SIG-M5 treated with dmso at 0.1 percent for 504 hours (cell line): ENCODE measurements at regions not wholly inside any gene's neighbourhood (a gene's known extent, or its start where the extent isn't known, plus 50 kb on each side); places are given as distances from the start of the nearest gene placed in this dataset.
A peak's percentile ranks its signal among the peaks of the same experiment; 100 is the strongest.

ENCODE experiments used
- DNase-seq: peaks from one replicate; lab custom pipeline; 2025; ENCODE audit not compliant: unreplicated experiment; lab: John Stamatoyannopoulos, UW

GRCh38 chr1:59162665-59163064 is 134.2 kb upstream of the FGGY start:
- no peak for DNase-seq

DNA sequence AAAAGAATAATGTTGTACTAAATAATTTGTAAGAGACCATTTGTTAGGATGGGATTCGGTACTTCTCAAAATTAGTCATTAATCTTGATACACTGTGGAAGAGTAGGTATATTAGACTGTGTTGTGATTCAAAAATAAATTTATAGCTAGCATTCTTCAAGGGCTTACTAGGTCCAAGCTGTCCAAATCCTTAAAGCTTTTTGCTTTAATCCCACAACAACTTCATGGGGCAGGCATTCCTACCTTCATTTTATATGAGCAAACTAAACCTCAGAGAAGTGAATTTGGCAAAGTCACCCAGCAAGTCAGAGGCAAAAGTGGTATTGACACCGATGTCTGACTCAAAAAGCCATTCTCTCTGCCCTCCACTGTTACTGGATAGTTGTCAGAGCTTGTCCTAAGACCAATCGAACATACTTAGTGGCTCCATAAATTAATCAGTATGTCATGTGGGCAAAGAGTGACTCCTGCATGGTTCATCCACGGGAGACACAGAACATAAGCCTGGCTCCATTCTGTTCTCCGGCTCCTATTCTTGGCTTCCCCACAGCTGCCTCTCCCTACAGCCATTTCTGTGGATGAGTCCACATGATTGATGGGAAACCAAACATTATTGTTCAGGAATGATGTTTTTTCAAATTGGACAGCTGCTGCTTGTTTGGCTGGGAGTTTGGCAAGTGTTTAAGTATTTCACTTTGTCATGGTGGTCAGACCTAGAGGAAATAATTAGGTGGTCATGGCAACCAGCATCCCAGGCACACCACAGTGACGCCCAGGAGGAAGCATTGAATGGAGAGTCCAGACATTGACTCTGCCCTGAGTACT is 133.4 kb upstream of the FGGY start:
- DNase-seq = no peak

DNA sequence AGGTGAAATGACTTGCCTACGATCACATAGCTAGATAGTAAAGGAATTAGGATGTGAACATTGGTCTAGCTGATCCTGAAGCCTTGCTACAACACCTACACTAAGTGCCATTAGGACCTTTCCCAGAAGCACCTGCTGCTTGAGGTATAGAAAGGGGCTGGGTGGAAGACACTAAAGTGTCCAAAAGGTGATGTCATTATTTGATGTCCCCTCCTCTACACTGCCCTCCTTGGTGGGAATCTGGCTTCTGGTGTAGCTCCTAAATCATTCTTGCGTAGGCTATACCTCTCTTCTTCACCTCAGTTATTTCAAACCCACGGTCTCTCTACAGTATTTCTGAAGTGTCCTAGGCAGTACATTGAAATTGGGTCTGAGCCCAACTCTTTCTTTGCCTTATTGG is 132.5 kb upstream of the FGGY start:
- DNase-seq = no peak

GRCh38 chr1:59165353-59165752 is 131.5 kb upstream of the FGGY start:
- no peak for DNase-seq

DNA sequence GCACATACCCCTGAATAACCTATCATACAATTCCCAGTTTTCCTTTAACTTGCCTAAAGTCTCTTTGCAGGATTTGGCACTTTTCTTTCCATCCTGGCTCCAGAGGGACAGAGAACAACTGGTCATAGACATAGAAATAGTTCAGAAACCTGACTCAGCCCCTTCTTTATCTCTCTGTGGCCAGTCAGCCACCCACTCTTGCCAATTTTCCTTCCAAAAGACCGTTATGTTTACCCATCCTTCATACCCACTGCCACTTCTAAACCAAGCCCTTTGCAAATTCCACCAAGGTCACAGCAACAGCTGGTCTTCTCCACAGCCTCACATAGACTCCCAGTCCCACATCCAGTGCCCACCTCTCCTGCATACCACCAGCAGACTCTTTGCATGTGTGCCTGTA is 127.2 kb upstream of the FGGY start:
- DNase-seq = no peak

GRCh38 chr1:59170659-59171058 is 126.2 kb upstream of the FGGY start:
- DNase-seq = no peak

DNA sequence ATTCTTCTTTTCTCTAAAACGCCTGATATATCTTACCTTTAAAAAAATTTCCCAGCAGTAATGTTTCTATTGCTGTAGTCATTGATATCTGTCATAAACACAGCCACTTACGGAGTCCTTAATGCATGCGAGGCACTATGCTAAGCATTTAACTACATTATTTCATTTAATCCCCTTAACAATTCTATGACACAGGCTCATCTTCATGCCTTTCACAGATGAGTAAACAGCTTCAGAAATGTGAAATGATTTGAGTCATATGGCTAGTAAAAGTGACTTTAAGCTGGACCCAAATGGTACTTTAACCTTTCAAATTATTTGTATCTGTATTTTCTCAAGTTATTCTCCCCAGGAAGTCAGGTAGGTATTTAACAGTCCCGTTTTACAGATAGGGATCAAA is 125.1 kb upstream of the FGGY start:
- DNase-seq = no peak

DNA sequence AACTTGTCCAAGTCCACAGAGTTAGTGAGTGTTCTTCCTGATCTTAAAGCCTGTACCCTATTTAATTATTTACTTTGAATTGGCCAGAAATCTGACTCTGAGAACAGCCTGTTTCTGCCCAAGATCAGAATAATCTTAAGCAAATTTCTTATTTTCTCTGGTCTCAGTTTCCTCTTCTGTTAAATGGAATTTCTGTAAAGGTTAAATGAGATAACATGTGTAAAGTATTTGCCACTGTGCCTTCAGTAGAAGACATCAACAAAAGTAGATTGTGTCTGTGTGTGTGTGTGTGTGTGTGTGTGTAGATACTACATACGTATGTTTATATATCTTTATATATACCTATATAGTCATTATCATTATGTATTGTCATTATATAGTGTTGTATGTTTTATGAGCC is 124.2 kb upstream of the FGGY start:
- DNase-seq = no peak

- peak; percentile 25 for DNase-seq
These were observed 123.2 kb upstream of the FGGY start for GRCh38 chr1:59173721-59174120.

DNA sequence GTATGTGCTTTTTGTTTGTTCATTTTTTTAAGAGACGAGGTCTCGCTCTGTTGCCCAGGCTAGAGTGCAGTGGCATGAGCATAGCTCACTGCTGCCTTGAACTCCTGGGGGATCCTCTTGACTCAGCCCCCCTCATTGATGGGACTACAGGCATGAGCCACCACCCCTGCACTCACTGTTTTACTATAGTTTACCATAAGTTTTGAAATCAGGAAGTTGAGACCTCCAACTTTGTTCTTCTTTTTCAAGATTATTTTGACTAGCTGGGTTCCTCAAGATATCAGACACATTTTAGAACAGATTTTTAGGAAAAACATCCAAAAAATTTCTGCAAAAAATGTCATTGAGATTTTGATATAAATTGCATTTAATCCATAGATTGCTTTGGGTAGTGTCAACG is 120.4 kb upstream of the FGGY start:
- DNase-seq = no peak

DNA sequence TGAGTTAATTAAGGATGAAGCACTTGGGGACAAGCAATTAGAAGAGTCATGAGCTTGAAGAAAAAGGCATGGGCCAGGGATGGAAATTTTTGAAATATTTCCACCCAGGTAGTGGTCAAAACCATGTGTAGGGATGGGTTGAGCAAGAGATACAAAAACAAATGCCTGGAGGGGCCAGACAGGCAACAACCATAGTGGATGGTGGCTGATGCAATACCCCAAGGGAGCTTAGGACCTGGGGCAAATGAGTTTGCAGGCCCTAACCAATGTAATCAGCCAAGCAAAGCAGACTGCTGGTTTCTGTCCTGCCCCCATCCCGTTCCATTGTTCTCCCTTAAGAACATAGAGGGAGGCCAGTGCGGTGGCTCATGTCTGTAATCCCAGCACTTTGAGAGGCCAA is 119.1 kb upstream of the FGGY start:
- DNase-seq = no peak

GRCh38 chr1:59178339-59179187 is 118.3 kb upstream of the FGGY start:
- DNase-seq = no peak

DNA sequence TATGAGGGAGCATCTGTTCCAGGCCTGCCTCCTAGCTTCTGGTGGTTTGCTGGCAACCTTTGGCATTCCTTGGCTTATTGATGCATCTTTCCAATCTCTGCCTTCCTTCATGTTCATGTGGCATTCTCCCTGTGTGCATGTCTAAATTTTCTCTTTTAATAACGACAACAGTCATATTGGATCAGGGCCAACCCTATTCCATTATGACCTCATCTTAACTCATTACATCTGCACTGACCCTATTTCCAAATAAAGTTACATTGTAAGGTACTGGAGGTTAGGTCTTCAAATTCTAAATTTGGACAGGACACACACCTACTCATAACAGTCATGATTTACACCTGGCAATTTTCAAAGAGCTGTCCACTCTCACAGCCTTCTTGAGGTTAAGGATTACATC is 117.2 kb upstream of the FGGY start:
- DNase-seq = no peak

- no peak for DNase-seq
These were observed 116.2 kb upstream of the FGGY start for GRCh38 chr1:59180735-59181134.

GRCh38 chr1:59183749-59184317 is 113.1 kb upstream of the FGGY start:
- no peak for DNase-seq

GRCh38 chr1:59184365-59184905 is 112.5 kb upstream of the FGGY start:
- DNase-seq = no peak

DNA sequence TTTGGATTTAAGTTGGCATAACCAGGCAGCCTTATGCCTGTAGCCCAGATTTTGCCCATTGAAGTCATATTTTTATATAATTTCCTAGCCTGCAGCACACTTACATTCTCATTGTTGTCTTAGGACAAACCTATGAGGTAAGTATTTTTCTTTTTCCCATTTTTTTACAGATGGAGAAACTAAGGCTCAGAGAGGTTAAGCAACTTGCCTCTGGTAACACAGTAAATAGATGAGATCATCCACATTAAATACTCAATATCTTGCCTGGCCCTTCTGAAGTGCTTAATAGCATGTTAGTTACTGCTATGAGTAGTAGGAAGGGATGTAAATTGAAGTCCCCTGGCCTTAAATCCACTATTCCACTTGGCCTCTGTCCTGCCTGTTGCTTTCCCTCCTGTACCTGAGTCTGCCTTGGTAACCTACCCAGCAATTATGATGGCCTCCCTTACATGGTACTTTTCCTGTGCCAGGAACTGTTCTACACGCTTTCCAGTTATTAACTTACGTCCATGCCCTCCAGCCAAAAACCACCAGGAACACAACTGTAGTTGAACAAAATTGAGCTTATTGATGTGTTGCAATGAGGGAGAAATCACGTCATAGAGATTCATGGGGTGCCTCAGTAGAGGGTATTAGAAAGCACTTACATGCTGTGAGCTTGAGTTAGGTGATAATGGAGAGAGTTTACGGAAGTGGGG is 111.6 kb upstream of the FGGY start:
- no peak for DNase-seq

GRCh38 chr1:59186656-59187055 is 110.2 kb upstream of the FGGY start:
- DNase-seq = no peak

- no peak for DNase-seq
These were observed 108.3 kb upstream of the FGGY start for GRCh38 chr1:59188413-59189213.

GRCh38 chr1:59193443-59194093 is 103.3 kb upstream of the FGGY start:
- no peak for DNase-seq
